H9 (cell line): ENCODE measurements at regions not wholly inside any gene's neighbourhood (a gene's known extent, or its start where the extent isn't known, plus 50 kb on each side); places are given as distances from the start of the nearest gene placed in this dataset.

Source experiments
- DNase-seq: peaks from one replicate; pipeline ENCODE4 v3.0.0-alpha.2; 2017
- H2AFZ ChIP-seq: one replicate; pipeline ENCODE4 v1.6.1; 2013; ENCODE audit warnings: mild to moderate bottlenecking, low read length, control low read depth, moderate library complexity
- H2AK5ac ChIP-seq: 2 replicates; pipeline ENCODE4 v1.6.1; 2013; ENCODE audit warnings: low read length, control low read depth, mixed read lengths; ENCODE audit not compliant: insufficient read length
- H2BK120ac ChIP-seq: one replicate; pipeline ENCODE4 v1.6.1; 2013; ENCODE audit warnings: low read depth, mild to moderate bottlenecking, low read length, control low read depth, inconsistent platforms; ENCODE audit not compliant: poor library complexity, severe bottlenecking
- H2BK12ac ChIP-seq: 2 replicates; pipeline ENCODE4 v1.6.1; 2013; ENCODE audit warnings: low read length, control low read depth, mixed read lengths, low read depth; ENCODE audit not compliant: insufficient read length
- H2BK15ac ChIP-seq: 2 replicates; pipeline ENCODE4 v1.6.1; 2013; ENCODE audit warnings: low read depth, low read length, control low read depth
- H2BK20ac ChIP-seq: one replicate; pipeline ENCODE4 v1.6.1; 2013; ENCODE audit warnings: low read depth, mild to moderate bottlenecking, low read length, control low read depth, inconsistent platforms; ENCODE audit not compliant: poor library complexity, severe bottlenecking
- H2BK5ac ChIP-seq: 2 replicates; pipeline ENCODE4 v1.6.1; 2013; ENCODE audit warnings: low read length, control low read depth, mixed read lengths; ENCODE audit not compliant: insufficient read length
- H3K14ac ChIP-seq: 2 replicates; pipeline ENCODE4 v1.6.1; 2013; ENCODE audit warnings: low read length, control low read depth; ENCODE audit not compliant: insufficient read depth
- H3K18ac ChIP-seq: 2 replicates; pipeline ENCODE4 v1.6.1; 2013; ENCODE audit warnings: low read depth, mild to moderate bottlenecking, mixed read lengths, low read length, control low read depth; ENCODE audit not compliant: insufficient read length
- H3K23ac ChIP-seq: 2 replicates; pipeline ENCODE4 v1.6.1; 2013; ENCODE audit warnings: low read length, control low read depth, mixed read lengths, low read depth; ENCODE audit not compliant: insufficient read length
- H3K23me2 ChIP-seq: 2 replicates; pipeline ENCODE4 v1.6.1; 2013; ENCODE audit warnings: low read depth, mild to moderate bottlenecking, mixed read lengths, low read length, control low read depth; ENCODE audit not compliant: insufficient read length, poor library complexity, severe bottlenecking
- H3K27ac ChIP-seq: 2 replicates; pipeline ENCODE4 v1.5.1; 2013; ENCODE audit warnings: low read length, control low read depth, mixed read lengths, low read depth; ENCODE audit not compliant: insufficient read length
- H3K27me3 ChIP-seq: 2 replicates; pipeline ENCODE4 v1.6.1; 2013; ENCODE audit warnings: low read length, control low read depth, inconsistent platforms; ENCODE audit not compliant: insufficient read depth
- H3K4ac ChIP-seq: 2 replicates; pipeline ENCODE4 v1.6.1; 2013; ENCODE audit warnings: low read depth, mild to moderate bottlenecking, control low read depth, inconsistent platforms, low read length, moderate library complexity
- H3K4me1 ChIP-seq: 2 replicates; pipeline ENCODE4 v1.6.1; 2013; ENCODE audit warnings: low read length, control low read depth, inconsistent platforms; ENCODE audit not compliant: insufficient read depth
- H3K4me2 ChIP-seq: 2 replicates; pipeline ENCODE4 v1.6.1; 2013; ENCODE audit warnings: low read length, control low read depth, mixed read lengths; ENCODE audit not compliant: insufficient read length, insufficient read depth
- H3K56ac ChIP-seq: 2 replicates; pipeline ENCODE4 v1.6.1; 2013; ENCODE audit warnings: low read depth, mild to moderate bottlenecking, mixed read lengths, low read length, control low read depth; ENCODE audit not compliant: insufficient read length
- H3K79me1 ChIP-seq: 2 replicates; pipeline ENCODE4 v1.6.1; 2013; ENCODE audit warnings: low read depth, mild to moderate bottlenecking, moderate library complexity, low read length, control low read depth, inconsistent platforms; ENCODE audit not compliant: insufficient read depth, poor library complexity, severe bottlenecking
- H3K79me2 ChIP-seq: 2 replicates; pipeline ENCODE4 v1.6.1; 2013; ENCODE audit warnings: low read length, control low read depth, inconsistent platforms; ENCODE audit not compliant: insufficient read depth
- H3K9ac ChIP-seq: 2 replicates; pipeline ENCODE4 v1.6.1; 2013; ENCODE audit warnings: low read length, control low read depth, mixed read lengths; ENCODE audit not compliant: insufficient read length; ENCODE audit errors: extremely low read depth
- H3K9me3 ChIP-seq: one replicate; pipeline ENCODE4 v1.6.1; 2013; ENCODE audit warnings: low read depth, low read length, inconsistent platforms; ENCODE audit not compliant: control insufficient read depth
- H3T11ph ChIP-seq: one replicate; pipeline ENCODE4 v1.6.1; 2013; ENCODE audit warnings: mild to moderate bottlenecking, low read length, control low read depth, inconsistent platforms
- H4K20me1 ChIP-seq: one replicate; pipeline ENCODE4 v1.6.1; 2013; ENCODE audit not compliant: control insufficient read depth, insufficient read length, insufficient read depth
- H4K5ac ChIP-seq: 2 replicates; pipeline ENCODE4 v1.6.1; 2013; ENCODE audit warnings: low read depth, mild to moderate bottlenecking, mixed read lengths, low read length, control low read depth; ENCODE audit not compliant: insufficient read length
- H4K8ac ChIP-seq: replicated peaks from 2 replicates; pipeline ENCODE4 v1.6.1; 2013; ENCODE audit warnings: low read length, control low read depth, mixed read lengths, low read depth; ENCODE audit not compliant: insufficient read length
- H4K91ac ChIP-seq: 2 replicates; pipeline ENCODE4 v1.6.1; 2013; ENCODE audit warnings: low read depth, mild to moderate bottlenecking, moderate library complexity, mixed read lengths, low read length, control low read depth; ENCODE audit not compliant: insufficient read length
- H3K27ac Mint-ChIP-seq, 3 experiments: 2 replicates in 2 of 3; 3 replicates in 1 of 3; pipeline ENCODE4 v1.8.0; 2020 to 2021; ENCODE audit warnings: mixed read lengths in 3 of 3, mild to moderate bottlenecking in 1 of 3, moderate library complexity in 1 of 3
- H3K27me3 Mint-ChIP-seq: 2 replicates; pipeline ENCODE4 v1.8.0; 2021; ENCODE audit warnings: low read depth, mild to moderate bottlenecking, moderate library complexity, mixed read lengths
- H3K36me3 Mint-ChIP-seq, 3 experiments: 2 replicates in 2 of 3; 3 replicates in 1 of 3; pipeline ENCODE4 v1.8.0; 2020 to 2021; ENCODE audit warnings: low read depth in 3 of 3, mixed read lengths in 3 of 3; ENCODE audit not compliant: insufficient read depth in 1 of 3
- H3K4me1 Mint-ChIP-seq, 2 experiments: 2 replicates each; pipeline ENCODE4 v1.8.0; 2020; ENCODE audit warnings: mixed read lengths in 2 of 2
- H3K4me3 Mint-ChIP-seq, 2 experiments: 2 replicates in 1 of 2; 3 replicates in 1 of 2; pipeline ENCODE4 v1.8.0; 2020 to 2021; ENCODE audit warnings: mild to moderate bottlenecking in 2 of 2, mixed read lengths in 2 of 2, moderate library complexity in 1 of 2
- H3K9me3 Mint-ChIP-seq, 2 experiments: 2 replicates in 1 of 2; 3 replicates in 1 of 2; pipeline ENCODE4 v1.8.0; 2020; ENCODE audit warnings: mild to moderate bottlenecking in 2 of 2, mixed read lengths in 2 of 2, moderate library complexity in 1 of 2
- WGBS: extraction: QIAGEN DNeasy Blood & Tissue Kit; methylation state at CpG from one replicate; pipeline ENCODE4 v1.1.7; 2013; ENCODE audit warnings: missing lambda C conversion rate, low lambda C conversion rate, mixed read lengths; ENCODE audit not compliant: insufficient read length; ENCODE audit errors: extremely low coverage; 5-methylcytosine and 5-hydroxymethylcytosine counted together
- TF ChIP-seq, protein P1 (sequence below): fragments of 200-600 bp; sonication (generic); conservative IDR thresholded peaks from 3 replicates; pipeline ENCODE4 v1.8.0; 2021; ENCODE audit warnings: antibody characterized with exemption, mild to moderate bottlenecking

GRCh38 chr13:85314686-85315085 is 484.5 kb downstream of the SLITRK6 start:
- Mint-ChIP-seq H3K27ac (no peak overlapping the region), H3K4me3 (no peak overlapping the region), H3K4me1 (peaks cover 3 to 5% of the 10 kb centered on the region in 2 experiments; a peak in 1 of 4 replicates), H3K36me3 (no peaks in the 10 kb centered on the region), H3K27me3 (no peaks in the 10 kb centered on the region), H3K9me3 (no peaks in the 10 kb centered on the region)
- H3K23ac ChIP-seq = no peak overlapping the region
- H2AK5ac ChIP-seq = no peak overlapping the region
- H4K8ac ChIP-seq = no peak overlapping the region
- no peak overlapping the region for H2AFZ ChIP-seq
- H3K4me2 ChIP-seq = no peak overlapping the region
- H3K9me3 ChIP-seq = no peaks in the 10 kb centered on the region
- no peak for DNase-seq
- no peak overlapping the region for H3K9ac ChIP-seq
- no peaks in the 10 kb centered on the region for H3K23me2 ChIP-seq
- H2BK15ac ChIP-seq = no peak overlapping the region
- no peaks in the 10 kb centered on the region for H3K4me1 ChIP-seq
- no peak overlapping the region for H3K14ac ChIP-seq
- H4K20me1 ChIP-seq = no peaks in the 10 kb centered on the region
- H3T11ph ChIP-seq = no peak overlapping the region
- no peak overlapping the region for H2BK20ac ChIP-seq
- no peak overlapping the region for H4K91ac ChIP-seq
- H4K5ac ChIP-seq = no peak overlapping the region
- H2BK5ac ChIP-seq = no peak overlapping the region
- TF ChIP-seq, protein P1, sequence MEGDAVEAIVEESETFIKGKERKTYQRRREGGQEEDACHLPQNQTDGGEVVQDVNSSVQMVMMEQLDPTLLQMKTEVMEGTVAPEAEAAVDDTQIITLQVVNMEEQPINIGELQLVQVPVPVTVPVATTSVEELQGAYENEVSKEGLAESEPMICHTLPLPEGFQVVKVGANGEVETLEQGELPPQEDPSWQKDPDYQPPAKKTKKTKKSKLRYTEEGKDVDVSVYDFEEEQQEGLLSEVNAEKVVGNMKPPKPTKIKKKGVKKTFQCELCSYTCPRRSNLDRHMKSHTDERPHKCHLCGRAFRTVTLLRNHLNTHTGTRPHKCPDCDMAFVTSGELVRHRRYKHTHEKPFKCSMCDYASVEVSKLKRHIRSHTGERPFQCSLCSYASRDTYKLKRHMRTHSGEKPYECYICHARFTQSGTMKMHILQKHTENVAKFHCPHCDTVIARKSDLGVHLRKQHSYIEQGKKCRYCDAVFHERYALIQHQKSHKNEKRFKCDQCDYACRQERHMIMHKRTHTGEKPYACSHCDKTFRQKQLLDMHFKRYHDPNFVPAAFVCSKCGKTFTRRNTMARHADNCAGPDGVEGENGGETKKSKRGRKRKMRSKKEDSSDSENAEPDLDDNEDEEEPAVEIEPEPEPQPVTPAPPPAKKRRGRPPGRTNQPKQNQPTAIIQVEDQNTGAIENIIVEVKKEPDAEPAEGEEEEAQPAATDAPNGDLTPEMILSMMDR = no peak
- no peak overlapping the region for H3K18ac ChIP-seq
- no peak overlapping the region for H3K27ac ChIP-seq
- no peak overlapping the region for H2BK120ac ChIP-seq
- H3K79me1 ChIP-seq = no peaks in the 10 kb centered on the region
- WGBS = 100% methylated on average over 1 of the region's 2 CpGs
- H3K56ac ChIP-seq = no peak overlapping the region
- no peak overlapping the region for H2BK12ac ChIP-seq
- no peaks in the 10 kb centered on the region for H3K27me3 ChIP-seq
- H3K79me2 ChIP-seq = no peaks in the 10 kb centered on the region
- no peak overlapping the region for H3K4ac ChIP-seq
